Kidney (tissue), 13 donors: ENCODE measurements at regions not wholly inside any gene's neighbourhood (a gene's known extent, or its start where the extent isn't known, plus 50 kb on each side); places are given as distances from the start of the nearest gene placed in this dataset.
A peak's percentile ranks its signal among the peaks of the same experiment; 100 is the strongest.

Experiments used
- DNase-seq, 5 donors: peaks; one replicate each; pipeline ENCODE4 v3.0.0-alpha.2; 2013 to 2020
- FAIRE-seq: peaks from 2 replicates; lab custom pipeline; 2012; peaks lifted over from hg19 to GRCh38; lab: Jason Lieb, UNC
- H3K27ac ChIP-seq, 2 donors: one replicate each; pipeline ENCODE4 v1.7.0; 2013; ENCODE audit warnings: low read depth in 2 of 2, low read length in 2 of 2, inconsistent platforms in 1 of 2
- H3K27me3 ChIP-seq: one replicate; pipeline ENCODE4 v1.7.1; 2013; ENCODE audit warnings: low read length, inconsistent platforms; ENCODE audit not compliant: control insufficient read depth, insufficient read depth
- H3K36me3 ChIP-seq, 3 donors: one replicate each; pipeline versions ENCODE4 v1.7.0 to v1.7.1; 2013; ENCODE audit warnings: low read length in 3 of 3, control low read depth in 1 of 3, inconsistent platforms in 1 of 3; ENCODE audit not compliant: insufficient read depth in 3 of 3, control insufficient read depth in 2 of 3
- H3K4me1 ChIP-seq, 3 donors: one replicate each; pipeline versions ENCODE4 v1.7.0 to v1.7.1; 2013; ENCODE audit warnings: low read length in 3 of 3, inconsistent platforms in 1 of 3, low read depth in 1 of 3; ENCODE audit not compliant: control insufficient read depth in 2 of 3, insufficient read depth in 2 of 3
- H3K4me3 ChIP-seq, 3 donors: one replicate each; pipeline versions ENCODE4 v1.7.0 to v1.8.1; 2013; ENCODE audit warnings: low read length in 3 of 3, control low read depth in 1 of 3, inconsistent platforms in 1 of 3
- H3K9ac ChIP-seq, 3 donors: one replicate each; pipeline versions ENCODE4 v1.7.0 to v1.7.1; 2013; ENCODE audit warnings: low read length in 3 of 3, control low read depth in 1 of 3, inconsistent platforms in 1 of 3
- H3K9me3 ChIP-seq, 3 donors: one replicate each; pipeline versions ENCODE4 v1.7.0 to v1.7.1; 2013; ENCODE audit warnings: low read length in 3 of 3, control low read depth in 1 of 3, inconsistent platforms in 1 of 3; ENCODE audit not compliant: control insufficient read depth in 2 of 3, insufficient read depth in 1 of 3
- CTCF ChIP-seq: IDR thresholded peaks from 3 replicates; pipeline ENCODE4 v1.5.1; 2012; ENCODE audit warnings: mild to moderate bottlenecking, moderate library complexity, borderline replicate concordance; ENCODE audit not compliant: insufficient read depth; ENCODE audit errors: extremely low read depth
- intact Hi-C: fragments of 100-400 bp; cut with DNase I; formaldehyde crosslinking; loops from one replicate; pipeline ENCODE4 v1.11.1; 2022
- donor health status: control.
- donor health status: control.
- donor health status: control.
- donor health status: control.
- donor health status: control.
- donor health status: DM: yes; HTN: yes; CAD: no.
- donor health status: Normal renal cell carcinoma (clear cell type).

DNA sequence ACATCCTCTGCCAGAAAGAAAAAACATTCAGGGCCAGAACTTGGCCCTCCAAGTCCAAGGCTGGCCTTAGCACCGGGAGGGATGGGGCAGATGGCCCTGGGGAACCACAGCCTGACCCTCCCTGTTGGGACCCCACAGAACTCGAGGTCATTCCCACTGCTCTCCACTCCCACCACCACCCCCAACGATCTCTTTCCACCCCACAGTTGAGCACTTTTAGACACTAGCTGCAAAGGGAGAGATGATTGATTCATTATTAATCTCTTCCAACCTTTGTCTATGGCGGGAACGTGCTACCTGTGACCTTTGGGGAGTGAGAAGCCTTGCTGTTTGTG, 869.7 kb downstream of the BRD1 start:
- Histone ChIP-seq H3K4me3 (no peak overlapping the region), H3K9me3 (no peaks in the 10 kb centered on the region), H3K4me1 (no peaks in the 10 kb centered on the region), H3K36me3 (no peaks in the 10 kb centered on the region), H3K27ac (no peak overlapping the region), H3K9ac (no peak overlapping the region), H3K27me3 (no peaks in the 10 kb centered on the region)
- FAIRE-seq, result no peak
- DNase-seq, result no peak
- intact Hi-C loops, result no loop called here
- TF ChIP-seq CTCF, result no peak

DNA sequence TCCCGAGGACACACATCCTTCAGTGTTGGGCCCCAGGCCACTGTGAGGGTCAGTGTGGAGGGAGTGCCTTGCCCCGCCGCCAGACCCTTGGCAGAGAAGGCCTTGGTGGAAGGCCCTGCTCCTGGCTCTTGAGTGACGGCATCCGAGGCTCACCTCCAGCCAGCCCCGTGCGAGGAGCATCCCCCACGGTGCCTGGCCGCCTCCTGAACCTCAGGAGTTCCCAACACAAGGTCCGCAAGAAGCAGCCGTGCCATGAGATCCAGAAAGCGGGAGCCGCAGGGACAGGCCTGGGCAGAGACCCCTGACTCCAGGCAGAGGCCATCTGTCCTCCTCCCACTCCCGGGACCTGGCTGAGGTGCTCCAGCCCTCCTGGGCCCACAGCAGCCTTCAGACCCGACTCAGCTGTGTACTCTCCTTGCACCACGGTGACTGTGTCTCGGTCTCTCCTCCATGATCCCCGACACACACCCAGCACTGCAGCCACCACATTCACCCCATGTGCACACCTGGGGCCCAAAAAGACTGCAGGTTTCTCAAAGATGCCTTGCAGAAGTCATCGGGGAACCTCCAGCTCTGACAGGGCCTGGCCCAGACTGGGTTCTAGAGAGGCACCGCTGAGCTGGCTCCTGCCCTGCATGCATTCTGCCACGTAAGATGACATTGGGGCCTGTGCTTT, 870.2 kb downstream of the BRD1 start:
- peak in 1 of 5 donors; percentile 7 for DNase-seq
- no peak overlapping the region for H3K9ac ChIP-seq

DNA sequence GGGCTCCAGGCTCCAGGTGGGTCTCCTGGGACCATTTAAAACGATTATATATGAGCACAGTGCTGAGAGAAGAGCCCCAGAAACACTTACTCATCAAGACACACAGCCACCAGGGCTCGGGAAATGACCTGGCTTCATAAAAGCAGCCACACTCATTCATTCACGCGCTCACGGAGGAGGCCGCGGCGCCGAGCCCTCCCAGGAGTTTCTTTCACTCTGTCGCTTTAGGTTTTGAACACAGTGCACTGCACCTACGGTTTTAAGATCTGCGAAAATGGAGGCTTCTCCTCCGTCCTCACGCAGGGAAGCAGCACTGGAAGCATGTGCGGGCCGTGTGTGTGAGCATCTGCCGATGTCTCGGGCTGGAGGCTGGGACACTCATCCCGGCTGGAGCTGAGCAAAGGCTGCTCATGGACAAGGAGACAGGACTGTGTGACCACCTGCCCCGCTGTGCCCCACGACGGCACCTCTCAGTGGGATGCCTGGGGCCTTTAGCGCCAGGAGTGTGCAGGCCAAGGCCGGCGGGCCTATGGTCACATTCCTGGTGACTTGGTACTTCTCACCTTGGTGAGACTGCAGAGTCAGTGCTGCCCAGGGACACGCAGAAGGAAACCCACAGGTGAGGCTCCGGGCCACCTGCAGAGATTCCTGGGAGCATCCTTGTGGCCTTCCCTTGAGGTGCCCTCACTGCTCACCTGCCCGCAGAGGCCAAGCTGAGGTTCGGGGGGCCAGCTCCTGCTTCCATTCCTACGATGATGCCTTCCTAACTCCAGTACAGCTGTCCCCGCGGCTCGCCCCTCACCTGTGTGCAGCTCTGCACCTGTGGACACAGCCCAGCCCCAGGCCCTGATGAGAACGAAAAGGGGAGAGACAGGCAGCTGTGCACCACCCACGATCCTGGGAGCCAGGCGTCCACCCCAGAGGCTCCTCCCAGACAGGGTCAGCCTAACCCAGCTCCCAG, 872.0 kb downstream of the BRD1 start:
- no peak overlapping the region for H3K9ac ChIP-seq
- H3K4me1 ChIP-seq, result no peaks in the 10 kb centered on the region
- peak in 2 of 5 donors; percentile 6 to 20 for DNase-seq
- no peaks in the 10 kb centered on the region for H3K9me3 ChIP-seq
- intact Hi-C loops, result no loop called here
- FAIRE-seq, result no peak
- no peak overlapping the region for H3K27ac ChIP-seq
- no peak overlapping the region for H3K4me3 ChIP-seq
- no peaks in the 10 kb centered on the region for H3K27me3 ChIP-seq
- TF ChIP-seq CTCF, result no peak
- H3K36me3 ChIP-seq, result no peaks in the 10 kb centered on the region

More for the DNA sequence above, 870.2 kb downstream of the BRD1 start:
- intact Hi-C loops, result no loop called here
- TF ChIP-seq CTCF, result no peak
- Histone ChIP-seq H3K4me1 (no peaks in the 10 kb centered on the region), H3K4me3 (no peak overlapping the region), H3K9me3 (no peaks in the 10 kb centered on the region), H3K27ac (no peak overlapping the region), H3K27me3 (no peaks in the 10 kb centered on the region), H3K36me3 (no peaks in the 10 kb centered on the region)
- no peak for FAIRE-seq
